SKM-1 (cell line): ENCODE measurements at regions not wholly inside any gene's neighbourhood (a gene's known extent, or its start where the extent isn't known, plus 50 kb on each side); places are given as distances from the start of the nearest gene placed in this dataset.
A peak's percentile ranks its signal among the peaks of the same experiment; 100 is the strongest.

Experiments used
- DNase-seq: peaks from one replicate; lab custom pipeline; 2025; ENCODE audit not compliant: unreplicated experiment; lab: John Stamatoyannopoulos, UW

DNA sequence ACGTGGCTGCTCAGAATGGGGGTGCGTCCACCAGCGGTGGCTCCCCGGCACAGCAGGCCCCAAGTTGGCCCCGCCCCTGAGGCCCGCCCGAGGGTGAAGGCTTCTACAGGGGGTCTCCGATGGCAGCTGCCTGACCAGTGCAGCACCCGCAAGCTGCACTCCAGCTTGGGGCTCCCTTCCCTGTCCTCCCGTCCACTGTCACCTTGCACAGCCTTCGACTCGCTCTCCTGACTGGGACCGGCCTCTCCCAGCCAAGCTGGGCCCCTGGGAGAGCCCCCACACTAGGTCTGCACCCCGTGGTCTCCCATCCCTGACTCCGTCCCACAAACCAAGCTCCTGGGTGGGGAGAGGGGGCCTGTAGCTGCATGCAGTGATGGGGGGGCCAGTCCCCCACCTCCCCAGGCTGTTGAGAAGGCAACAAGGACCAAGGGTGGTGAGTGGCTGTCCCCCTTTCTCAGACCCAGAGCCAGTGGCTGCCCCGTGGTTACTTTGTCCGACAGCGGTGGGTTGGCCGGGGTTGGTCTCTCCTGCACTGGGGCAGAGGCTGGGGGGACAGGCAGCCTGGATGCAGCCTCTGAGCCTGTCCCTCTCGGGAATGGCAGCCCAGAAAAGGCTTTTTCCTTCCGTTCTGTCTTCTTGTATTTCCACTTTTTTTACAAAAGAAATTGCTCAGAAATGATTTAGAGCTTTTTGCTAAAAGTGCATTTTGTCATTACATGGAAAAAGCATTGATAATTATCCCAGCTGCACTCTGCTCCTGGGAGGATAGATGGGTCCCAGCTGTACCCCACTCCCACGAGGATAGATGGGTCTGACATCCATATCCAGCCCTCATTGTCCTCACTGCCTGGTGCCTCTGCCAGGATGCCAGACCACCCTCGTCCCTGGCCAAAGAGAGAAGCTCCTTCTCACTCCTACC is 217.0 kb downstream of the KIF26A start:
- no peak for DNase-seq

- DNase-seq = no peak
Observed at GRCh38 chr14:104356020-104356737, 217.8 kb downstream of the KIF26A start.

GRCh38 chr14:104356738-104357688 is 218.6 kb downstream of the KIF26A start:
- DNase-seq = no peak

GRCh38 chr14:104357689-104358527 is 219.5 kb downstream of the KIF26A start:
- no peak for DNase-seq

GRCh38 chr14:104358528-104359300 is 220.3 kb downstream of the KIF26A start:
- no peak for DNase-seq

- no peak for DNase-seq
Observed at GRCh38 chr14:104359301-104359968, 220.1 kb upstream of the C14orf180 start.

GRCh38 chr14:104359969-104360442 is 219.6 kb upstream of the C14orf180 start:
- DNase-seq = no peak

DNA sequence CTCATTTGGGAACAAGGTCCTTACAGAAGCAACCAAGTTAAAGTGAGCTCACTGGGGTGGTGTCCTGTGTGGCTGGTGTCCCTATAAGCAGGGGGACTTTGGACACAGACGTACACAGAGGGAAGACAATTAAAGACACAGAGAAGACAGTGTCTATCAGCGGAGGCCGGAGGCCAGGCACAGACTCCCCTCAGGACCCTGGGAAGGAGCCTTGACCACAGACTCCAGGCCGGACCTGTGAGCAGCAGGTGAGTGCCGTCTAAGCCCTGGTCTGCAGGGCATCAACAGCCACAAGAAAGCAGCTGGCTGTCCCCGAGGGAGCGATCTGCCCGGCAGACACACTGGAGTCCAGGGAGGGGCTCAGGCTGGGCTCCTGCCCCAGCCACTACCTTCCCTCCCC is 219.1 kb upstream of the C14orf180 start:
- DNase-seq = no peak

DNA sequence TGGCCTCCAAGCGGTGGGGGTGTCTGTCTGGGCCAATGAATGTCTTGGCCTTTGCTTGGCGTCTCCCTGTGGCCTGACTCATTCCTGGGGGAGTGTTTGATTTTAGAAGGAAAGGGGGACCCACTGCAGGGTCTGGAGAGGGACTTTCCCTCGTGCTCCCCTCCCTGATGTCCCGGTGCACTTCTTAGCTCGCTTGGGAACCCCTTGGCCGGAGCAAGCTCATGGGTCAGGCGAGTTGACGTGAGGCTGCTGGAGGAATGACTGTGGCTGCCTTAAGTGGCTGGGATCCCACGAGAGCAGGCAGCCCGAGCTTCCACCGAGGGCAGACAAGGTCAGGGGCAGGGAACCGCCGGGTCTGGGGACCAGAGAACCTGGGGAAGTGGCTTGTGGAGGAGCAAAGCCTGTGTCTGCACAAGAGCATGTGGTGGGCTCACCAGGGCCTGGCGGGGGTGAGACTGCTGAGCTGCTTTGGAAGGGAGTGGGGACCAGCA is 218.4 kb upstream of the C14orf180 start:
- no peak for DNase-seq

- no peak for DNase-seq
Observed at GRCh38 chr14:104361921-104362681, 217.5 kb upstream of the C14orf180 start.

GRCh38 chr14:104362761-104363605 is 216.6 kb upstream of the C14orf180 start:
- no peak for DNase-seq

GRCh38 chr14:104363891-104364760 is 215.4 kb upstream of the C14orf180 start:
- no peak for DNase-seq

DNA sequence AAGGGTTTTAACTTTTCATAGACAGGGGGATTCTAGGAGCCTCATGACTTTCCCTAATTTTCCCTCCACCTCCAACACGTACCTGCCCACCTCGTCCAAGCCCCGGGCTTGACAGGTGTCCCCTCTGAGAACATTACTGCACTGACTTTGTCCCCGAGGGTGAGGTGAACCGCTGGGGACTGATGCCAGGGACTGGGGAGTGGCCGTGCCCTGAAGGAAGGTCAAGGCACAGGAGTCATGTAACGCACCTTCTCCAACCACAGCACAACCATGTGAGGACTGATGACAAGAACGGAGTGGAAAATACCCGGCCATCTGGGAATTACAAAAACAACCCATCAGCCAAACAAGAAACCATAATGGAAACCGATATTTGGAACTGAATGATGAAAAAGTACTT is 214.7 kb upstream of the C14orf180 start:
- DNase-seq = peak; percentile 50

GRCh38 chr14:104366931-104367865 is 212.4 kb upstream of the C14orf180 start:
- no peak for DNase-seq
